Astrocyte (in vitro differentiated cells and primary cell): ENCODE measurements at regions not wholly inside any gene's neighbourhood (a gene's known extent, or its start where the extent isn't known, plus 50 kb on each side); places are given as distances from the start of the nearest gene placed in this dataset.

Experiments
- DNase-seq: peaks from one replicate; pipeline ENCODE4 v3.0.0-alpha.2; 2010; ENCODE audit warnings: low read depth
- FAIRE-seq: peaks from 2 replicates; lab custom pipeline; 2011; peaks lifted over from hg19 to GRCh38; lab: Jason Lieb, UNC
- H2AFZ ChIP-seq: 2 replicates; pipeline ENCODE4 v1.6.0; 2012; ENCODE audit warnings: low read depth, low read length, inconsistent platforms
- H3K27ac ChIP-seq: 2 replicates; pipeline ENCODE4 v1.5.1; 2011; ENCODE audit warnings: low read depth, low read length, inconsistent platforms
- H3K27me3 ChIP-seq: 2 replicates; pipeline ENCODE4 v1.6.0; 2011; ENCODE audit warnings: low read length, inconsistent platforms; ENCODE audit not compliant: insufficient read depth
- H3K36me3 ChIP-seq: 2 replicates; pipeline ENCODE4 v1.5.1; 2011; ENCODE audit warnings: low read length, inconsistent platforms; ENCODE audit not compliant: insufficient read depth
- H3K4me1 ChIP-seq: 2 replicates; pipeline ENCODE4 v1.5.1; 2011; ENCODE audit warnings: low read length, inconsistent platforms; ENCODE audit not compliant: insufficient read depth
- H3K4me2 ChIP-seq: 2 replicates; pipeline ENCODE4 v1.6.0; 2012; ENCODE audit warnings: low read length, inconsistent platforms
- H3K4me3 ChIP-seq: 2 replicates; pipeline ENCODE4 v1.5.1; 2011; ENCODE audit warnings: low read depth, mild to moderate bottlenecking, low read length, inconsistent platforms; ENCODE audit not compliant: insufficient read depth
- H3K79me2 ChIP-seq: 2 replicates; pipeline ENCODE4 v1.6.0; 2012; ENCODE audit warnings: mild to moderate bottlenecking, low read length, inconsistent platforms; ENCODE audit not compliant: insufficient read depth
- H3K9ac ChIP-seq: 2 replicates; pipeline ENCODE4 v1.6.0; 2012; ENCODE audit warnings: mild to moderate bottlenecking, low read length, inconsistent platforms
- H3K9me3 ChIP-seq: 2 replicates; pipeline ENCODE4 v1.5.1; 2012; ENCODE audit warnings: low read depth, mild to moderate bottlenecking, low read length, inconsistent platforms; ENCODE audit not compliant: insufficient read depth
- H4K20me1 ChIP-seq: 2 replicates; pipeline ENCODE4 v1.6.0; 2012; ENCODE audit warnings: low read length, inconsistent platforms; ENCODE audit not compliant: insufficient read depth
- H3K27ac Mint-ChIP-seq: one replicate; pipeline ENCODE4 v1.8.0; 2021; ENCODE audit warnings: mild to moderate bottlenecking, mixed read lengths; ENCODE audit not compliant: unreplicated experiment
- H3K27me3 Mint-ChIP-seq: one replicate; pipeline ENCODE4 v1.8.0; 2021; ENCODE audit warnings: low read depth, mixed read lengths; ENCODE audit not compliant: unreplicated experiment
- H3K36me3 Mint-ChIP-seq: one replicate; pipeline ENCODE4 v1.8.0; 2021; ENCODE audit warnings: low read depth, mixed read lengths; ENCODE audit not compliant: unreplicated experiment
- H3K4me1 Mint-ChIP-seq: one replicate; pipeline ENCODE4 v1.8.0; 2021; ENCODE audit warnings: low read depth, mixed read lengths; ENCODE audit not compliant: unreplicated experiment
- H3K4me3 Mint-ChIP-seq: one replicate; pipeline ENCODE4 v1.8.0; 2021; ENCODE audit warnings: mild to moderate bottlenecking, moderate library complexity, mixed read lengths; ENCODE audit not compliant: unreplicated experiment
- H3K9me3 Mint-ChIP-seq: one replicate; pipeline ENCODE4 v1.8.0; 2021; ENCODE audit warnings: mild to moderate bottlenecking, mixed read lengths; ENCODE audit not compliant: unreplicated experiment
- CTCF ChIP-seq: IDR thresholded peaks from 2 replicates; pipeline ENCODE4 v1.5.1; 2011; ENCODE audit warnings: low read depth, mild to moderate bottlenecking, inconsistent platforms, low read length, moderate library complexity; ENCODE audit not compliant: insufficient read depth
- EZH2 ChIP-seq: IDR thresholded peaks from 2 replicates; pipeline ENCODE4 v1.6.1; 2012; ENCODE audit warnings: mild to moderate bottlenecking, low read length, inconsistent platforms; ENCODE audit not compliant: insufficient read depth

DNA sequence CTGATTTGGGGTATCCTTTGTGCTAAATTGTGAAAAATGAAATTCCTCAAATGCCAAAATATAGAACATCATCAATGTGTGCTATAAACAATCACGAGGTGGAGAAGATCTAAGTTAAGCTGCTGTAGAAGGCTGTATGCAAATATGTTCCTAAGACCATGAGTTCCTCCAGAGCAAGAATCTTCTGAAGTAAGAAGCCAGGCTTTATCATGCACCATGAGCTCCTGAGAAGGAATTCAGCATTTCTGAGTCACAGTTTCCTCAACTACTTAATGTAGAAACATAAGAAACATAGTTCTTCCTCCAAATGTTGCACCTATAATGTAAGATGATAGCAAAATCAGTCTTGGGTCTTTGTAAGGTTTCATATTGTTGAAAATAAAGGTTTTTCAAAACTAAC is 241.7 kb upstream of the MDFIC2 start:
- no peaks in the 10 kb centered on the region for H3K4me1 ChIP-seq
- H4K20me1 ChIP-seq: no peaks in the 10 kb centered on the region
- TF ChIP-seq EZH2 (no peak), CTCF (no peak)
- H3K36me3 Mint-ChIP-seq: no peaks in the 10 kb centered on the region
- DNase-seq: peak; percentile 61
- peaks cover 13% of the 10 kb centered on the region for H3K4me1 Mint-ChIP-seq
- H3K27ac ChIP-seq: no peak overlapping the region
- no peak overlapping the region for H3K4me3 ChIP-seq
- no peaks in the 10 kb centered on the region for H3K9me3 ChIP-seq
- H3K27me3 Mint-ChIP-seq: no peaks in the 10 kb centered on the region
- H3K9ac ChIP-seq: no peak overlapping the region
- H3K36me3 ChIP-seq: no peaks in the 10 kb centered on the region
- no peak for FAIRE-seq
- no peak overlapping the region for H3K4me3 Mint-ChIP-seq
- H3K9me3 Mint-ChIP-seq: no peaks in the 10 kb centered on the region
- H2AFZ ChIP-seq: no peak overlapping the region
- no peaks in the 10 kb centered on the region for H3K27me3 ChIP-seq
- no peaks in the 10 kb centered on the region for H3K79me2 ChIP-seq
- peak overlapping the region; percentile 9 for H3K4me2 ChIP-seq
- no peak overlapping the region for H3K27ac Mint-ChIP-seq

- no peaks in the 10 kb centered on the region for H3K9me3 ChIP-seq
- no peaks in the 10 kb centered on the region for H3K4me1 ChIP-seq
- no peaks in the 10 kb centered on the region for H3K79me2 ChIP-seq
- no peaks in the 10 kb centered on the region for H3K36me3 ChIP-seq
- TF ChIP-seq EZH2: no peak
- TF ChIP-seq CTCF: peak; percentile 62
- Mint-ChIP-seq H3K9me3 (no peaks in the 10 kb centered on the region), H3K27ac (no peak overlapping the region), H3K36me3 (no peaks in the 10 kb centered on the region), H3K4me1 (peaks cover 11% of the 10 kb centered on the region), H3K4me3 (no peak overlapping the region), H3K27me3 (no peaks in the 10 kb centered on the region)
- no peak overlapping the region for H3K4me3 ChIP-seq
- DNase-seq (peak; percentile 18), FAIRE-seq (no peak)
- H4K20me1 ChIP-seq: no peaks in the 10 kb centered on the region
- H3K27ac ChIP-seq: no peak overlapping the region
- no peaks in the 10 kb centered on the region for H3K27me3 ChIP-seq
- no peak overlapping the region for H3K4me2 ChIP-seq
- no peak overlapping the region for H3K9ac ChIP-seq
- H2AFZ ChIP-seq: no peak overlapping the region
These were observed 238.4 kb upstream of the MDFIC2 start for GRCh38 chr3:70550723-70551319.

- H3K4me1 Mint-ChIP-seq: no peaks in the 10 kb centered on the region
- H3K27me3 Mint-ChIP-seq: no peaks in the 10 kb centered on the region
- Histone ChIP-seq H3K9me3 (no peaks in the 10 kb centered on the region), H4K20me1 (no peaks in the 10 kb centered on the region), H3K27me3 (no peaks in the 10 kb centered on the region), H3K4me3 (no peak overlapping the region), H2AFZ (no peak overlapping the region), H3K4me1 (no peaks in the 10 kb centered on the region), H3K27ac (no peak overlapping the region), H3K36me3 (no peaks in the 10 kb centered on the region), H3K9ac (no peak overlapping the region), H3K79me2 (no peaks in the 10 kb centered on the region), H3K4me2 (no peak overlapping the region)
- FAIRE-seq: no peak
- no peak for DNase-seq
- no peaks in the 10 kb centered on the region for H3K9me3 Mint-ChIP-seq
- H3K4me3 Mint-ChIP-seq: no peak overlapping the region
- no peak overlapping the region for H3K27ac Mint-ChIP-seq
- H3K36me3 Mint-ChIP-seq: no peaks in the 10 kb centered on the region
- no peak for TF ChIP-seq EZH2
- no peak for TF ChIP-seq CTCF
These were observed 234.2 kb upstream of the MDFIC2 start for GRCh38 chr3:70546679-70547078.
